Peyer's patch (tissue), 4 donors: ENCODE measurements at regions not wholly inside any gene's neighbourhood (a gene's known extent, or its start where the extent isn't known, plus 50 kb on each side); places are given as distances from the start of the nearest gene placed in this dataset.

Source experiments
- CTCF ChIP-seq, 6 experiments: fragments of 450-650 bp in 4 of 6; fragments of 200-600 bp in 2 of 6; sonication (generic) in 1 of 6; IDR thresholded peaks; one replicate each; pipeline ENCODE4 v1.5.1; 2017 to 2019; ENCODE audit warnings: antibody characterized with exemption in 6 of 6, mild to moderate bottlenecking in 3 of 6, moderate library complexity in 1 of 6
- POLR2A ChIP-seq, 2 donors: fragments of 450-650 bp; IDR thresholded peaks; one replicate each; pipeline ENCODE4 v1.5.1; 2017; ENCODE audit warnings: antibody characterized with exemption in 2 of 2, mild to moderate bottlenecking in 2 of 2, moderate library complexity in 2 of 2

- no peak for TF ChIP-seq CTCF (IDR thresholded peaks at IDR 0.05)
- TF ChIP-seq POLR2A (IDR thresholded peaks at IDR 0.05), result no peak
Observed at GRCh38 chr5:169385636-169386035, 84.7 kb upstream of the SLIT3 start.
